ENCODE measurements at regions not wholly inside any gene's neighbourhood (a gene's known extent, or its start where the extent isn't known, plus 50 kb on each side); places are given as distances from the start of the nearest gene placed in this dataset.
A peak's percentile ranks its signal among the peaks of the same experiment; 100 is the strongest.

- intact Hi-C loops (cut with DNase I): no loop called here
- H3K9me3 ChIP-seq (replicated peaks in 1 of 3): no peaks in the 10 kb centered on the region
- no peak for TF ChIP-seq POLR2A (IDR thresholded peaks at IDR 0.05)
- no peak for TF ChIP-seq CTCF (IDR thresholded peaks at IDR 0.05)
- WGBS, 4 donors: 57 to 75% (median 72%) methylated on average over 4 of the region's 4 CpGs
- no peaks in the 10 kb centered on the region for H3K27me3 ChIP-seq
- no peak overlapping the region for H3K27ac ChIP-seq
- DNase-seq: no peak
- H3K4me1 ChIP-seq (replicated peaks in 1 of 2): peaks cover 0 to 13% of the 10 kb centered on the region in 2 donors
- no peaks in the 10 kb centered on the region for H3K36me3 ChIP-seq (replicated peaks in 1 of 2)
- no peak overlapping the region for H3K4me3 ChIP-seq
These were observed 59.8 kb upstream of the NFIB start for GRCh38 chr9:14373706-14374105.

DNA sequence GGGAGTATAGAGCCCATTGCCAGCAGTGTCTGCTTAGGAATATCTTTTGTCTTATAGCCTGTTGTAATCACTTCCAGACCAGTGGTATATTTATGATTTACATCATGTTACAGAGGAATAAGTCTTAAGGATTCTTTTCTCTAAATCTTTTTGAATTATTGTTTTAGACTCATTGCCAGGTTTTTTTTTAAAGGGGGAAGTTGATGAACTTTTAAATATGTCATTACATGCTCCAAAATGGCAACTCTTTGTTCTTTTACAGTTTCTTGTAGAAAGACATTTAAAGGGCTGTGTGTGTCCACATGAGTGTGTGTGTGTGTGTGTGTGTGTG lies 59.4 kb upstream of the NFIB start:
- TF ChIP-seq POLR2A (IDR thresholded peaks at IDR 0.05) (no peak), CTCF (IDR thresholded peaks at IDR 0.05) (no peak)
- intact Hi-C loops (cut with DNase I): no loop called here
- Histone ChIP-seq H3K4me3 (no peak overlapping the region), H3K9me3 (replicated peaks in 1 of 3) (no peaks in the 10 kb centered on the region), H3K36me3 (replicated peaks in 1 of 2) (no peaks in the 10 kb centered on the region), H3K27me3 (no peaks in the 10 kb centered on the region), H3K4me1 (replicated peaks in 1 of 2) (peaks cover 0 to 13% of the 10 kb centered on the region in 2 donors), H3K27ac (no peak overlapping the region)
- no peak for DNase-seq

- H3K27me3 ChIP-seq: no peaks in the 10 kb centered on the region
- 24 to 34% (median 29%) methylated on average over 4 of the region's 4 CpGs for WGBS, 4 donors
- H3K4me3 ChIP-seq: no peak overlapping the region
- H3K36me3 ChIP-seq (replicated peaks in 1 of 2): no peaks in the 10 kb centered on the region
- peak in 6 of 7 donors; percentile 38 to 74 (median 62) for DNase-seq
- intact Hi-C loops (cut with DNase I): no loop called here
- no peaks in the 10 kb centered on the region for H3K9me3 ChIP-seq (replicated peaks in 1 of 3)
- peaks cover 0 to 13% of the 10 kb centered on the region in 2 donors for H3K4me1 ChIP-seq (replicated peaks in 1 of 2)
- no peak for TF ChIP-seq CTCF (IDR thresholded peaks at IDR 0.05)
- TF ChIP-seq POLR2A (IDR thresholded peaks at IDR 0.05): no peak
- no peak overlapping the region for H3K27ac ChIP-seq
These were observed 58.7 kb upstream of the NFIB start for GRCh38 chr9:14372437-14373335.

GRCh38 chr9:14369011-14369410 lies 55.1 kb upstream of the NFIB start:
- Histone ChIP-seq H3K27me3 (no peaks in the 10 kb centered on the region), H3K9me3 (replicated peaks in 1 of 3) (no peaks in the 10 kb centered on the region), H3K27ac (no peak overlapping the region), H3K36me3 (replicated peaks in 1 of 2) (no peaks in the 10 kb centered on the region), H3K4me3 (no peak overlapping the region), H3K4me1 (replicated peaks in 1 of 2) (peaks cover 0 to 13% of the 10 kb centered on the region in 2 donors)
- DNase-seq: no peak
- intact Hi-C loops (cut with DNase I): no loop called here
- TF ChIP-seq POLR2A (IDR thresholded peaks at IDR 0.05) (no peak), CTCF (IDR thresholded peaks at IDR 0.05) (no peak)
- WGBS, 4 donors: 74 to 91% (median 83%) methylated on average over 6 of the region's 6 CpGs

All from adrenal gland (tissue), 9 donors.